Spleen (tissue), 11 donors: ENCODE measurements at regions not wholly inside any gene's neighbourhood (a gene's known extent, or its start where the extent isn't known, plus 50 kb on each side); places are given as distances from the start of the nearest gene placed in this dataset.
A peak's percentile ranks its signal among the peaks of the same experiment; 100 is the strongest.

ENCODE experiments used
- DNase-seq: peaks from one replicate; pipeline ENCODE4 v3.0.0-alpha.2; 2020
- H3K27ac ChIP-seq, 8 donors: fragments of 200-600 bp; sonication (generic) in 7 of 8; 1 replicate in 4 of 8; 2 replicates in 4 of 8; pipeline versions ENCODE4 v1.5.0 to v1.8.0; 2016 to 2021; ENCODE audit warnings: inconsistent platforms in 4 of 8, mild to moderate bottlenecking in 4 of 8, moderate library complexity in 1 of 8
- H3K27me3 ChIP-seq, 7 donors: fragments of 200-600 bp; sonication (generic) in 6 of 7; replicated peaks in 1 of 7; 1 replicate in 4 of 7; 2 replicates in 3 of 7; pipeline versions ENCODE4 v1.5.0 to v1.8.0; 2016 to 2021; ENCODE audit warnings: inconsistent platforms in 3 of 7, mild to moderate bottlenecking in 1 of 7
- H3K36me3 ChIP-seq, 6 donors: fragments of 200-600 bp; sonication (generic) in 5 of 6; 1 replicate in 4 of 6; 2 replicates in 2 of 6; pipeline versions ENCODE4 v1.5.0 to v1.8.0; 2016 to 2021; ENCODE audit warnings: inconsistent platforms in 2 of 6
- H3K4me1 ChIP-seq, 6 donors: fragments of 200-600 bp; sonication (generic) in 5 of 6; 1 replicate in 3 of 6; 2 replicates in 3 of 6; pipeline versions ENCODE4 v1.5.0 to v1.8.0; 2016 to 2021; ENCODE audit warnings: inconsistent platforms in 3 of 6
- H3K4me3 ChIP-seq, 8 donors: fragments of 200-600 bp; sonication (generic) in 7 of 8; 1 replicate in 4 of 8; 2 replicates in 4 of 8; pipeline versions ENCODE4 v1.5.0 to v1.8.0; 2016 to 2021; ENCODE audit warnings: inconsistent platforms in 4 of 8, mild to moderate bottlenecking in 4 of 8, moderate library complexity in 2 of 8
- H3K9me3 ChIP-seq, 8 donors: fragments of 200-600 bp; sonication (generic) in 7 of 8; 1 replicate in 4 of 8; 2 replicates in 4 of 8; pipeline versions ENCODE4 v1.5.0 to v1.8.0; 2016 to 2021; ENCODE audit warnings: inconsistent platforms in 4 of 8
- CTCF ChIP-seq, 11 experiments: fragments of 200-600 bp in 7 of 11; fragments of 450-650 bp in 4 of 11; sonication (generic) in 4 of 11; IDR thresholded peaks in 8 of 11; conservative IDR thresholded peaks in 3 of 11; 1 replicate in 7 of 11; 2 replicates in 4 of 11; pipeline versions ENCODE4 v1.4.0 to v1.8.0; 2016 to 2021; ENCODE audit warnings: antibody characterized with exemption in 11 of 11, inconsistent platforms in 4 of 11, mild to moderate bottlenecking in 1 of 11
- POLR2A ChIP-seq, 3 donors: fragments of 450-650 bp; IDR thresholded peaks; one replicate each; pipeline ENCODE4 v1.5.1; 2017; ENCODE audit warnings: antibody characterized with exemption in 3 of 3, mild to moderate bottlenecking in 1 of 3
- POLR2AphosphoS5 ChIP-seq, 3 donors: sonication (generic); formaldehyde crosslinking; IDR thresholded peaks; one replicate each; pipeline ENCODE4 v1.5.1; 2017; ENCODE audit warnings: antibody characterized with exemption in 3 of 3
- WGBS, 5 donors: extraction: QIAGEN DNeasy Blood & Tissue Kit in 3 of 5; methylation state at CpG; one replicate each; pipeline versions ENCODE4 v1.1.5 to v1.1.7; 2013 to 2018; 5-methylcytosine and 5-hydroxymethylcytosine counted together
- intact Hi-C: fragments of 100-400 bp; cut with DNase I; formaldehyde crosslinking; loops from one replicate; pipeline ENCODE4 v1.15.0; 2023; ENCODE audit warnings: low total_unique reads
- donor health status: healthy with polysubstance abuse.
- donor health status: DM: no; HTN: no; CAD: no; lungs with moderate emphysema.
- donor health status: DM: no; HTN: no; CAD: no.
- donor health status: Bipolar disorder and iron deficiency.
- donor health status: healthy.
- donor health status: DM: no; HTN: no; CAD: no.
- donor health status: DM: yes; HTN: yes; CAD: no.

DNA sequence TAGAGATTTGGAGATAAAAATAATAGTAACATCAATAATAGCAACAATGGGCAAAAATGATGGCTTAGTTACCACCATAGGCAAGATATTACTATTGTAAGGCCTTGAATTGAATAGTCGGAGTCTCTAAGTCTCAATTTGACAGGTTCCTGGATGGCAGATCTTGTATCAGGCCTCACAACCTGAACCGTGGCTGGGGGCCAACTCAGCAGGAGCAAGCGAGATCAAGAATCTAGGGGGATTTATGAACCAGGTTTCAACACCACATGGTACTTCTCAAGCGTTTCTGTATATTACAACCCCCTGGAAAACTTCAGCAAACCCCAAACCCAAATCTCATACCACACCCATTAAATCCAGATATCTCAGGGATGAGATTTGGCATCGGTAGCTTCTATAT is 573.8 kb downstream of the LIG4 start:
- TF ChIP-seq POLR2A (IDR thresholded peaks at IDR 0.05) (no peak), POLR2AphosphoS5 (IDR thresholded peaks at IDR 0.05) (no peak), CTCF (IDR thresholded peaks at IDR 0.05 in 8 of 11, conservative IDR thresholded peaks at IDR 0.05 in 3 of 11) (no peak)
- H3K4me3 ChIP-seq: no peak overlapping the region
- no peak for DNase-seq
- 60 to 92% (median 85%) methylated on average over 5 of the region's 5 CpGs for WGBS, 5 donors
- intact Hi-C loops: no loop called here
- no peaks in the 10 kb centered on the region for H3K4me1 ChIP-seq
- no peak overlapping the region for H3K27ac ChIP-seq
- no peaks in the 10 kb centered on the region for H3K36me3 ChIP-seq
- H3K27me3 ChIP-seq: no peaks in the 10 kb centered on the region
- H3K9me3 ChIP-seq: peaks cover 0 to 5% (median 0%) of the 10 kb centered on the region in 8 donors

- intact Hi-C loops: no loop called here
- TF ChIP-seq CTCF (IDR thresholded peaks at IDR 0.05 in 8 of 11, conservative IDR thresholded peaks at IDR 0.05 in 3 of 11) (no peak), POLR2AphosphoS5 (IDR thresholded peaks at IDR 0.05) (no peak), POLR2A (IDR thresholded peaks at IDR 0.05) (no peak)
- Histone ChIP-seq H3K4me1 (no peaks in the 10 kb centered on the region), H3K36me3 (no peaks in the 10 kb centered on the region), H3K27me3 (no peaks in the 10 kb centered on the region), H3K9me3 (no peaks in the 10 kb centered on the region), H3K27ac (no peak overlapping the region), H3K4me3 (no peak overlapping the region)
- DNase-seq: no peak
- WGBS, 5 donors: 75 to 87% (median 76%) methylated on average over 3 of the region's 3 CpGs
Observed at GRCh38 chr13:107625648-107626047, 589.7 kb downstream of the LIG4 start.

GRCh38 chr13:107617527-107617926 is 597.8 kb downstream of the LIG4 start:
- intact Hi-C loops: no loop called here
- TF ChIP-seq POLR2A (IDR thresholded peaks at IDR 0.05) (no peak), POLR2AphosphoS5 (IDR thresholded peaks at IDR 0.05) (no peak), CTCF (IDR thresholded peaks at IDR 0.05 in 8 of 11, conservative IDR thresholded peaks at IDR 0.05 in 3 of 11) (no peak)
- no peaks in the 10 kb centered on the region for H3K36me3 ChIP-seq
- peak overlapping the region in 5 of 8 donors; percentile 6 to 60 (median 31) for H3K27ac ChIP-seq
- no peaks in the 10 kb centered on the region for H3K4me1 ChIP-seq
- no peak overlapping the region for H3K4me3 ChIP-seq
- peaks cover 0 to 6% (median 0%) of the 10 kb centered on the region in 8 donors for H3K9me3 ChIP-seq
- H3K27me3 ChIP-seq: no peaks in the 10 kb centered on the region
- no peak for DNase-seq
- 10 to 26% (median 23%) methylated on average over 2 of the region's 2 CpGs for WGBS, 5 donors

DNA sequence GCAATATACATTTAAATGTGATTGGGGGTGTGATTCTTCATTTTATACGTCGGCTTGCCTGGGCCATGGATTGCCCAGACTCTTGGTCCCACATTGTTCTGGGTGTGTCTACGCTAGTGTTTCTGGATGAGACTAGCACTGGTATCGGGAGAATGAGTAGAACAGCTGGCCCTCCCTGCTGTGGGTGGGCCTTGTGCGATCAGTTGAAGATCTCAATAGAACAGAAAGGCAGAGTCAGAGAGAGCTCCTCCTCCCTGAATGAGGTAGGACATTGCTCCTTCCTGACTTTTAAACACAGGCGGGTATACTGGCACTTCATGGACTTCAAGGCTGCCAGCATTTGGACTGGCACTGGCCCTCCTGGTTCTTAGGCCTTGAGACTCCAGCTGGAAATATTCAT is 603.0 kb downstream of the LIG4 start:
- TF ChIP-seq POLR2AphosphoS5 (IDR thresholded peaks at IDR 0.05) (no peak), POLR2A (IDR thresholded peaks at IDR 0.05) (no peak), CTCF (IDR thresholded peaks at IDR 0.05 in 8 of 11, conservative IDR thresholded peaks at IDR 0.05 in 3 of 11) (no peak)
- WGBS, 5 donors: 73 to 97% (median 96%) methylated on average over 6 of the region's 6 CpGs
- no peak for DNase-seq

More for the DNA sequence above, 603.0 kb downstream of the LIG4 start:
- Histone ChIP-seq H3K4me1 (no peaks in the 10 kb centered on the region), H3K27ac (no peak overlapping the region), H3K4me3 (no peak overlapping the region), H3K27me3 (no peaks in the 10 kb centered on the region), H3K9me3 (peaks cover 0 to 15% (median 0%) of the 10 kb centered on the region in 8 donors), H3K36me3 (no peaks in the 10 kb centered on the region)
- intact Hi-C loops: no loop called here
